Stimulated activated CD4-positive, alpha-beta T cell treated with anti-CD3 and anti-CD28 coated beads, TNF-alpha, amount 100 ng/mL, for 1 hour (primary cell): ENCODE measurements at regions not wholly inside any gene's neighbourhood (a gene's known extent, or its start where the extent isn't known, plus 50 kb on each side); places are given as distances from the start of the nearest gene placed in this dataset.

Source experiments
- DNase-seq, 3 donors: peaks; one replicate each; pipeline ENCODE4 v3.0.0-alpha.2; 2020; ENCODE audit warnings: low read depth in 3 of 3, low spot score in 1 of 3

GRCh38 chr4:36394352-36394903 is 113.0 kb downstream of the DTHD1 start:
- no peak for DNase-seq

DNA sequence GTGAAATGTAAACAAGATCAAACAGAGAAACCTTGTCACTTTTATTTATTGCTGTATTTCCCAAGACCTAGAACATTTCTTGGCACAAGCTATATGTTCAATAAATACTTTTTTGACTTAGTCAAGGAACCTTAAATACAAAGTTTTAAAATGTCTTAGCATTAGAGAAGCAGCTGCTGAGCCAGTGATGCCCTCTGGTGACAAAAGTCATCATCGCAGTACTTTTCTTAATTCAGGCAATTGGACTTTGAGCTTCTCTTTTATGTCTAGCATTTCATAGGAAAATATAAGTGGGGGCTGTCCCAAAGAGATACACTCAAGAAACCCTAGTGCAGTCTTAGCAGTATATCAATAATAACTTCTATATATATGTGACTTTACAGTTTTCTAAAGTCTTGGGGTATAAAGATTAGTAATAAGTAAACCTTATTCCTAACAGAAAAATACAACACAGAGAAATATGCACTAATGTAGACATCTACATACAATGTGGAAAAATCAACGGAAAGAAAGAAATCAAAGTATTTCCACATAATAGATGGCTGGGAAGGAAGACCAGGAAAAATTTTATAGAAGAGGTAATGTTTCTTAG is 118.4 kb downstream of the DTHD1 start:
- DNase-seq, result peak in 1 of 3 donors; percentile 36

DNA sequence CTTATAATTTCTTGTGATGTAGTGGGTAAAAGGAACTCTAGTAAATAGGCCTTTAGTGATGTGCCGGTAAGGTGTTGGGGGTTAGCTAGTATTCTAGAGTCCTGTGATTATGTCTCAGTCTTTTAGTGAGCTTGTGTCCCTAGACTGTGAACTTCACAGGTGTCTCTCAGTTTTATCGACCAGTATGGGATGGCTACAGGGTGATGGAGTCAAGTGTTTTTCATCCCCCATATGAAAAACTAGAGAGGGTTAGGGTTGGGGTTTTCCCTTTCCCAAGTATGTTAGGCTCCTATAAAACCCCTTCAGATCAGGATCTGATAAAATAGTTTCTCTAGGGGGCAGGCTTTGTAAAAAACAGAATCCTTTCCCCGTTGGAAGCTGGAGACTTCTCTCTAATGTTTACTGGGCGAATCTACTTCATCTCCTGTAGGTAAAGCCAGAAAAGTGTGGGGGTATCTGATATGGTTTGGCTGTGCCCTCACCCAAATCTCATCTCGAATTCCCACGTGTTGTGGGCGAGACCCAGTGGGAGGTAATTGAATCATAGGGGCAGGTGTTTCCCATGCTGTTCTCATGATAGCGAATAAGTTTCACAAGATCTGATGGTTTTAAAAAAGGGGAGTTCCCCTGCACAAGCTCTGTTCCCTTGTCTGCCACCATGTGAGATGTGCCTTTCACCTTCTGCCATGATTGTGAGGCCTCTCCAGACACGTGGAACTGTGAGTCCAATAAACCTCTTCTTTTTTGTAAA is 120.8 kb downstream of the DTHD1 start:
- peak in 1 of 3 donors; percentile 2 for DNase-seq

GRCh38 chr4:36411338-36411737 is 129.9 kb downstream of the DTHD1 start:
- DNase-seq, result no peak

GRCh38 chr4:36414248-36414647 is 132.8 kb downstream of the DTHD1 start:
- no peak for DNase-seq

- no peak for DNase-seq
Measured at GRCh38 chr4:36417146-36417545, 135.7 kb downstream of the DTHD1 start.

DNA sequence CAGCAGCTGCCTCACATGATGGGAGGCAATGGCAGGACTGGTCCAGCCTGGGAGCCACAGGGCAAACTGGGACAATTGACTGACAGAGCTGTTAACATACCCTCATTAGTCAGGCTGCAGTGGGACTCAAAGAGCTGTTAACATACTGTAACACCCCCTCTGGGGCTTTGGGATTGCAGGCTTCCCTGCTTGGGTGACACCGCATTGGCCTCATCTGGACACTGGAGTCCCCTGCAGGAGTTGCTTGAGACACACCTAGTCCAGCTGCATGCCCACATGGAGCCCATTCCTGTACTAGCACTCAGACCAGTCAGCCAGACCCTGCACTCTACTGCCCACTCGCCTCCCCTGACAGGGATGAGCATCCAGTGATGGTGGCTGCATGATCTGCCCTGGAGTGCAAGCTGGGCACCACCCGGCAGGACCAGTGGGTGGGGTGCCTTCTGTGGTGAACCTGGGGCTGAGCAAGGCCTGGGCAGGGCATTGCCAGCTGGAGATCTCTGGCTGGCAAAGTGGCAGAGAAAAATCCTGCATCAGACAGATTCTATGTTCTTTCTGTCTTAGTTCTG is 138.8 kb downstream of the DTHD1 start:
- DNase-seq, result no peak

GRCh38 chr4:36422607-36423006 is 141.2 kb downstream of the DTHD1 start:
- DNase-seq, result no peak

DNA sequence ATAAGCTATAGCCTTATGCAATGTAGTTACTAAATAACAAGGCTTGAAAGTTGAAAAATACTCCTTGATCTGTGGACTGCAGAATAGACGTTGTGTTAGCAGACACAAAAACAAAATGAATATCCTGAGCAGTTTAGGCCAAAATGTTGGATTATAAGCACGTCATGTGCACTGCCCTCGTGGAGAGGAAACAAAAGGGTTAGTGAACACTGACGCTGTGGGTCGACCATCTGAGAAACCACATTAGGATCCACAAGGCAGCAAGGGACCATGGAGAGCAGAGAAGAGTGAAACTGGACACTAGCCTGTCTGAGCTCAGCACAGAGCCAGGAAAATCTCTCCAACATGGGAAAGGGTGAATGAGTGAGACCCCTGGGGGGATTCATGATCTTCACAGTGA is 145.3 kb downstream of the DTHD1 start:
- DNase-seq, result no peak

DNA sequence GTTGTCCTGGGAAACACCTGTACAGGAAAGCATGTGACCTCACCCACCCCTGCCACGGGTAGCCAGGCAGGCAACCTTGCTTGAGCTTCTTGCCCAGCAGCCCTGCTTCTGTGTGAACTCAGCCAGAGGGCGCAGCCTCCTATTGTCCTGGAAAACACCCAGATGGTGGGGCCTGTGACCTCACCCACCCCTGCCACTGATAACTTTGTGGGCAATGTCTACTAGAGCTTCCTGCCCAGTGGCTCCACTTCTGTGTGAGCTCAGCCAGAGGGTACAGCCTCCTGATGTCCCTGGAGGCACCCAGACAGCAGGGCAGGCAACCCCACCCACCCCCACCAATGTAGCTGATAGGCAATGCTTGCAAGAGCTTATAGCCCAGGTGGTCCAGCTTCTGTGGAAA is 146.3 kb downstream of the DTHD1 start:
- no peak for DNase-seq

DNA sequence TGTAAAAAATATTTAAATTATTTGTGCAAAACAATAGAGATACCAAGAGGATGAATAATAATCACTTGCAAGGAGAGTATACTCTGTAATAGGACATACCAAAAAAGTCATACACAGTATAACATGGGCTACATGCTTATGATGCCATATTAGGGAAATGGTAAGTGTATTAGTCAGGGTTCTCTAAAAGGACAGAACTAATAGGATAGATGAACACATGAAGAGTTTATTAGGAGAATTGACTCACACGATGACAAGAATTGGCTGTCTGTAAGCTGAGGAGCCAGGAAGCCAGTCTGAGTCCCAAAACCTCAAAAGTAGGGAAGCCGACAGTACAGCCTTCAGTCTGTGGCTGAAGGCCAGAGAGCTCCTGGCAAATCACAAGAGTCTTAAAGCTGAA is 151.2 kb downstream of the DTHD1 start:
- DNase-seq, result no peak

GRCh38 chr4:36439556-36439955 is 158.1 kb downstream of the DTHD1 start:
- no peak for DNase-seq

DNA sequence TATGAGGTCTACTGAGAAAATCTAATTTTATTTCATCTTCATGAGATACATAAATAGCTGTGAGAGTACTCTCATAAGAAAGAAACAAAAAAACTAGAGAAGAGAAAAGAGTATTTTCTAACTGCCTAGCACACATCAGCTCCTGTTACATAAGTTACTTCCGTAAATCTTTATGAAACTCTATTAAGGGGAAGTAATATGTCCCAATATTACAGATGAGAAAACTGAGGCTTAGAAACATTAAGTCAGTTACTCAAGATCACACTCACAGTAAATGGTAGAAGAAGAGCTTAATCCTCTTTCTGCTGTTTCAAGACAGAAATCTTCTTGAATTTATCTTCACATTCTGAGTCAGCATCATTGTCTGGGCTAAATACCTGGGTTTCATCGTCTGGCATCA is 164.1 kb downstream of the DTHD1 start:
- DNase-seq, result no peak

DNA sequence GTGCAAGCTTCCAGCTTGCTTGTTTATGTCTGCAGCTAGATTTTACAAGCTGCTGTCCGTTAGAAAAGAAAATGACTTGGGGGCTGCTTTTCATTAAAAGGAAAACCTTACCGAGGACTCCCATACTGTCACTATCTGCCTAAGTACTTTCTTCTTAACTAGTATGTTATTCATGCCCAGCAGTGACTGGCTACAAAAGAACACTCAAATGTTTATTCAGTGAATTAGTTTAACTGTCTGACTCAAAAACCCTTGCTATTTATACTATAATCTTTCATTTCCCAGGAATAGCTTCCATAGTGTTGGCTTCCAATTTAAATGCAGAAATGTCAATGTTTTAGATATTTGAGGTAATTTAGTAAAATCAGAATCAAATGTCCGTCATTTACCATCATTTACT is 164.9 kb downstream of the DTHD1 start:
- no peak for DNase-seq

GRCh38 chr4:36461344-36461743 is 179.9 kb downstream of the DTHD1 start:
- no peak for DNase-seq

- DNase-seq, result no peak
Measured at GRCh38 chr4:36467670-36468069, 186.3 kb downstream of the DTHD1 start.

DNA sequence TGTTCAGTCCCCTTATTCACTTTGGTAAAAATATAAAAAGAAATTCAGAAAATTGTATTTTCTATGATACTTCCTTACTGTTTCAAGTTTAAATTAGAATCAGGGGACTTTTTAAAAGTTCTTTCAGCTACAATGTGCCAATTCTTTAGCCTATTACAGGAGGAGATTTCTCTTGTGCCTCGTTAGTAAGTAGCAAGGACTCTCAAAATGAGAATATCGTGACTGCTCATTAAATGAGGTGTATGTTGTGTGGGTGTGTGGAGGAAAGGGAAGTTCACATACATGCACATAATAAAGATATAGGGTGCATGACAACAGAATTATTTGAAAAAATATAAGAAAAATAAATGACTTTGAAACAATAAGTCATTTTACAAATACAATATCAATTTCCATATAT is 190.5 kb downstream of the DTHD1 start:
- DNase-seq, result no peak

DNA sequence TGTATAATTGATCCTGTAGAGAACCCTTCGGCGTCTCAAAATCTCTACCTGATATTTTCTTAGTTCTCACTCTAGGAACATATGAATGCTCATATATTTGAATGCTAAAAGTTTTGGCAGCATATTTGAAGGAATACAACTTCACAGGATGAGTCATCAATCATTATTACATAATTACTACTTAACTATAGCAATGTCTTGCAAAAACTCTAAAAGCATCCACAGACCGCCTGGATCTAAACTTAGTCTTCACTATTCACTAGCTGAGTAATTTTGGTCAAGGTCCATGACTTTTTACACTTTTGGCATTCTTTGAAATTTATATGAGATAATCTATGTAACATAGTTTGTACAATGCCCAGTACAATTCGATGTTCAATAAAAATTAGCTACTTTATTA is 194.7 kb downstream of the DTHD1 start:
- DNase-seq, result no peak

DNA sequence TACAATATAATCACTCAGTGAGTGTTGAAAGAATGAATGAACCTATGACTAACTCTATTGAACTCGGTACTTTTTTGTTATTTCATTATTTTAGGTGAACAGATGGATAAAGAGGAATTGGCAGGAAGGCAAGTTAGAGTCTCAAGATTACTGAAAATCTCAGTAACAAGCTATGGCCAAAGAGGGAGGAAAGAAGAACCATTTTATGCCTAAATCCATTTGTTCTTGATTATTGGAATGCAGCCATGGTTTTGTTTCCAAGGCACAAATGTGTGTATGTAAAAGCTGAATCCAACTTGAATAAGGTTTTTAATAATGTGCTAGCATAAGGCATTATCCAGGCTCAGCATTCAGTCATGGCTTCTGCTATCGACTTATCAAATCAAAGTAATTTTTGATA is 196.4 kb downstream of the DTHD1 start:
- DNase-seq, result no peak

DNA sequence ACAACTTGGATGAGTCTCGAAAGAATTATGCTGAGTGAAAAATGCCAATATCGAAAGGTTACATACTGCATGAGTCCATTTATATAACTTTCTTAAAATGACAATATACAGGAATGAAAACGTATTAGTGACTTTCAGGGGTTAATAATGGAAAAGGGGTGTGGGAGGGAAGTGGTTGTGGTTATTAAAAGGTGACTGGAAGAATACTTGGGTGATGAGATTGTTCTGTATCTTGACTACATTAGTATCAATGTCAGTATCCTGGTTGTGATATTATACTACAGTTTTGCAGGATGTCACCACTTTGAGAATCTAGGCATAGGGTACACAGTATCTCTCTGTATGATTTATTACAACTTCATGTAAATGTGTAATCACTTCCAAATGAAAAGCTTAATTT is 204.5 kb downstream of the DTHD1 start:
- no peak for DNase-seq

GRCh38 chr4:36489798-36490197 is 208.4 kb downstream of the DTHD1 start:
- no peak for DNase-seq

GRCh38 chr4:36492041-36492440 is 210.6 kb downstream of the DTHD1 start:
- DNase-seq, result no peak
